ENCODE measurements at regions not wholly inside any gene's neighbourhood (a gene's known extent, or its start where the extent isn't known, plus 50 kb on each side); places are given as distances from the start of the nearest gene placed in this dataset.

- TF ChIP-seq CTCF (conservative IDR thresholded peaks at IDR 0.05) (no peak), ZFX (IDR thresholded peaks at IDR 0.05) (no peak)
These were observed 515.2 kb downstream of the ZNF608 start for GRCh38 chr5:124231230-124231629.
